ENCODE measurements at regions not wholly inside any gene's neighbourhood (a gene's known extent, or its start where the extent isn't known, plus 50 kb on each side); places are given as distances from the start of the nearest gene placed in this dataset.

DNA sequence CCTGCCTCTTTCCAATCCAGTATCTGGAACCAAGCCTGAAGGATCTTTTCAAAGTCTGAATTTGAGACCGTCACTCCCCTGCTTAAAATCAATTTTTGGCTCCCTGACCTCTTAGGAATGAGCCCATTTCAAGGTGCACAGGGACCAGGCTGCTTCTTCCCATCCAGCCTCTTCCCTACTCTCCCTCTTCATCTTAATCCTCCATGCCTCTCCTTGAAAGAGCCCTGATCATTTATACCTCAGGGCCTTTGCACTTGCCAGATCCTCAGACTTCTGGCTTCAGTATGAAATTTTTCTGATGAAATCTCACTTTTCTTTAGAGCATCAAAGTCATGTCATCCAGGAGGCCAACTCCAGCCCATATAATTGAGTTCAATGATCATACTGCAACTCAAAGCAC, 399.5 kb upstream of the CELF2 start (continued):
- TF ChIP-seq, protein P1, sequence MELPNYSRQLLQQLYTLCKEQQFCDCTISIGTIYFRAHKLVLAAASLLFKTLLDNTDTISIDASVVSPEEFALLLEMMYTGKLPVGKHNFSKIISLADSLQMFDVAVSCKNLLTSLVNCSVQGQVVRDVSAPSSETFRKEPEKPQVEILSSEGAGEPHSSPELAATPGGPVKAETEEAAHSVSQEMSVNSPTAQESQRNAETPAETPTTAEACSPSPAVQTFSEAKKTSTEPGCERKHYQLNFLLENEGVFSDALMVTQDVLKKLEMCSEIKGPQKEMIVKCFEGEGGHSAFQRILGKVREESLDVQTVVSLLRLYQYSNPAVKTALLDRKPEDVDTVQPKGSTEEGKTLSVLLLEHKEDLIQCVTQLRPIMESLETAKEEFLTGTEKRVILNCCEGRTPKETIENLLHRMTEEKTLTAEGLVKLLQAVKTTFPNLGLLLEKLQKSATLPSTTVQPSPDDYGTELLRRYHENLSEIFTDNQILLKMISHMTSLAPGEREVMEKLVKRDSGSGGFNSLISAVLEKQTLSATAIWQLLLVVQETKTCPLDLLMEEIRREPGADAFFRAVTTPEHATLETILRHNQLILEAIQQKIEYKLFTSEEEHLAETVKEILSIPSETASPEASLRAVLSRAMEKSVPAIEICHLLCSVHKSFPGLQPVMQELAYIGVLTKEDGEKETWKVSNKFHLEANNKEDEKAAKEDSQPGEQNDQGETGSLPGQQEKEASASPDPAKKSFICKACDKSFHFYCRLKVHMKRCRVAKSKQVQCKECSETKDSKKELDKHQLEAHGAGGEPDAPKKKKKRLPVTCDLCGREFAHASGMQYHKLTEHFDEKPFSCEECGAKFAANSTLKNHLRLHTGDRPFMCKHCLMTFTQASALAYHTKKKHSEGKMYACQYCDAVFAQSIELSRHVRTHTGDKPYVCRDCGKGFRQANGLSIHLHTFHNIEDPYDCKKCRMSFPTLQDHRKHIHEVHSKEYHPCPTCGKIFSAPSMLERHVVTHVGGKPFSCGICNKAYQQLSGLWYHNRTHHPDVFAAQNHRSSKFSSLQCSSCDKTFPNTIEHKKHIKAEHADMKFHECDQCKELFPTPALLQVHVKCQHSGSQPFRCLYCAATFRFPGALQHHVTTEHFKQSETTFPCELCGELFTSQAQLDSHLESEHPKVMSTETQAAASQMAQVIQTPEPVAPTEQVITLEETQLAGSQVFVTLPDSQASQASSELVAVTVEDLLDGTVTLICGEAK (IDR thresholded peaks at IDR 0.05; ENCODE audit: borderline replicate concordance) = no peak
- TF ChIP-seq SUZ12 (IDR thresholded peaks at IDR 0.05; ENCODE audit: unreplicated experiment) (no peak), RFX5 (IDR thresholded peaks at IDR 0.05; ENCODE audit: low read depth, low read length) (no peak), KAT2A (conservative IDR thresholded peaks at IDR 0.05; ENCODE audit: control insufficient read depth, low read depth, low read length) (no peak), FOS (IDR thresholded peaks at IDR 0.05; ENCODE audit: borderline replicate concordance, extremely low read depth, insufficient read length) (no peak)

- 26% methylated on average over 6 of the region's 6 CpGs for WGBS (ENCODE audit: insufficient coverage, insufficient replicate concordance, low lambda C conversion rate, missing lambda C conversion rate)
- Histone ChIP-seq H3K4me3 (no peak overlapping the region), H3K4me2 (ENCODE audit: control insufficient read depth, insufficient read depth) (no peak overlapping the region), H3K36me3 (ENCODE audit: control insufficient read depth in 2 of 2, insufficient read depth in 2 of 2, low read length in 1 of 2) (no peaks in the 10 kb centered on the region), H2AFZ (ENCODE audit: control insufficient read depth, low read depth, low read length) (no peak overlapping the region), H3K9me3 (replicated peaks; ENCODE audit: control insufficient read depth, insufficient read depth, low read length) (no peaks in the 10 kb centered on the region), H3K9ac (ENCODE audit: control insufficient read depth, insufficient read depth, low read length) (no peak overlapping the region), H3K79me2 (ENCODE audit: control insufficient read depth, insufficient read depth, low read length) (no peaks in the 10 kb centered on the region), H3K4me1 (ENCODE audit: control insufficient read depth, insufficient read depth, low read length) (no peaks in the 10 kb centered on the region; the same call in 1 of the 2 replicates), H3K27me3 (replicated peaks in 1 of 2; ENCODE audit: control insufficient read depth in 2 of 2, insufficient read depth in 2 of 2, low read length in 1 of 2) (no peaks in the 10 kb centered on the region), H3K27ac (ENCODE audit: control insufficient read depth, insufficient read depth) (no peak overlapping the region), H4K20me1 (ENCODE audit: control insufficient read depth, insufficient read depth) (no peaks in the 10 kb centered on the region)
- no TSS peak for BruUV-seq (replicated peaks)
- in situ Hi-C loops (cut with MboI) = no loop called here
- FAIRE-seq = no peak
- no peak for DNase-seq (ENCODE audit: low read depth, low spot score)
- ChIA-PET RAD21 (ENCODE audit: unreplicated experiment) (no interaction called here), SMC1A (ENCODE audit: uncharacterized antibody, unreplicated experiment) (no interaction called here), CTCF (no interaction called here), POLR2A (no interaction called here)
- TF ChIP-seq SMAD5 (IDR thresholded peaks at IDR 0.05; ENCODE audit: low read depth) (no peak), RB1 (IDR thresholded peaks at IDR 0.05; ENCODE audit: borderline replicate concordance) (no peak), BACH1 (IDR thresholded peaks at IDR 0.05; ENCODE audit: borderline replicate concordance) (no peak)
- no peak for ATAC-seq
- intact Hi-C loops (cut with micrococcal nuclease; ENCODE audit: unreplicated experiment) = no loop called here
Measured at GRCh38 chr10:10623958-10624566, 393.6 kb upstream of the CELF2 start.
